GM19455 (cell line): ENCODE measurements at regions not wholly inside any gene's neighbourhood (a gene's known extent, or its start where the extent isn't known, plus 50 kb on each side); places are given as distances from the start of the nearest gene placed in this dataset.

Experiments
- ATAC-seq: cut with Tn5 transposase; IDR thresholded peaks from one replicate; pipeline ENCODE4 v1.9.1; 2021; ENCODE audit not compliant: unreplicated experiment

DNA sequence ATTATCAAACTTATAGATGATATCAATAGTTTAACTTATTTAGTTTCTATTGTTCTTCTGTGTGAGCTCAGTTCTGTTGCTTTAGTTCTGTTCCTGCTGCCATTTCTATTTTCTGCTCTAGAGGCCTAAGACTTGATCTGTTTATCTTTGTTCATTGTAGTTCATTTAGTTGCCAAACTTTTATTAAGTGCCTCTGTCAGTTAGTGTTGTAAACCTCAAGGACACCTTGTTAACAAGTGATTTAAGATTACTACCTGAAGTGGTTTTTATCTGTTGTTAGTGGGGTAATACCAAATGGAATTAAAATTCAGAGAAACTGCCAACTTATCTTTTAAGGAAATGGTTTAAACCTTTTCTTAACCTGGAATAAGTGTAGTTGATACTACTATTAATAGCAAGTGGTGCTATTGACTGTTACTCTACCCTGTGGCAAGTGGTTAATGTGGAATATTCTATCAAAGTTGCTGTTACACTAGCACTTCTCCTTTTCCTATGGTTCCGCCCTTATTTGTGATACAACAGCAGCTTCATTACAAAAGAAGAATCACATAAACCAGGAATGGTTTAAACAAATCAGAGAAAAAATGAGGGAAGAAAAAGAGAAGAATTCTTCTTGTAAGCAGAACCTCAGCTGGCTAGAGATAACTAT is 500.6 kb upstream of the GOLIM4 start:
- ATAC-seq = no peak

GRCh38 chr3:168591587-168591986 is 495.9 kb upstream of the GOLIM4 start:
- no peak for ATAC-seq

DNA sequence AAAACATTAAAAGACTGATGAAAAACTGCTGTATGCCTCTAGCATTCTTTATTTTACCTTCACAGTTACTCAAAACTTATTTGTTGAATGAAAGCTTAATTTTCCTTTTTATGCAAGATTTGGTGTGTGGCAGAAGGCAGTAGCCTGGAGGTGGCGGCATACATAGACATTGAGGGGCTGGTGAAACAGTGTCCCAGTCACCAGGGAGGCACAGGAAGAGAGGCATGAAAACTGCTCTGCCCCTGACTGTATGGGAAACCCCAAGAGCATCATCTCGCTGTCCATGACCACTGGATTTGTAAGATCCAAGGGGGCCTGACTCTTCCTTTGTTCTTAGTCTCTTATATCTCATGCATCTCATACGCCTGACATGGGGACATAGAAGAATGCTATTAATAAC is 493.7 kb upstream of the GOLIM4 start:
- ATAC-seq = no peak

GRCh38 chr3:168585544-168585943 is 489.8 kb upstream of the GOLIM4 start:
- no peak for ATAC-seq

DNA sequence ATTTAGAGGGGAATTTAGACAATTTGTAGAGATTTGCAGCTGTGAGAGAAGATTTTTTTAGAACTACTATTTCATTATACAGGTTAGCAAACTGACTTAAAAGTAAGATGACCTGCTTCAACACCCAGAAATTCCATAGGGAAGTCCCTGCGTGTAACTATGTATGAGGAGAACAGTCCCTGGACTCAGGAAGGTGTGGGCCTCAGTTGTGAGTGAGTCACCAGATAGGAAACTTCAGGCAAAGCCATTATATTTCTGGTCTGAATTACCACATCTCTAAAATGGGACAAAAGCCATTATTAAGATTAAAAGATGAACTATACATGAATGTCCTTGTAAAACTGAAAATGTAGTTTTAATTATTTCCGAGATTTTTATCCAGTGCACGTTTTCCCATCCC is 488.3 kb upstream of the GOLIM4 start:
- no peak for ATAC-seq

GRCh38 chr3:168582503-168582902 is 486.8 kb upstream of the GOLIM4 start:
- no peak for ATAC-seq

DNA sequence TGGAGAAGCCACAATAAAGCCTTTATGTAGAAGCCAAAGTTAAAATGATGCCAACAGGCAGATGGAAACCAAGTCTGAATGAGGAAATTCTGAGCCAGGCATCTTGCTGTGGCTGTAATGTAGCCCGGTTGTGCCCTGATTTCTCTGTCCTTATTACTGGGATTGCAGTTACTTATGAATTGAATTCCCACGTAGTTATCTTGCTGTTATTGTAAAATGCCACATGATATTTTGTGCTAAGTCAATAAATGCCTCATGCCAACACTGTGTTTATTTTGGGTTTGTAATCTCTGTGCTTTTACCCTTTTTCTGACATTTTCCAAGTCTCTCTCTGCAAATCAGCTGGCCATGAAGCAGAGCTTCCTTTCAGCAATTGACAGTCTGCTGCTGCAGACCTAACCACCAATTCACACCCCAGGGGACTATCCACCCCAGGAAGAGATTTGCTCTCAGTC is 486.1 kb upstream of the GOLIM4 start:
- no peak for ATAC-seq

- ATAC-seq = no peak
Measured at GRCh38 chr3:168579010-168579409, 483.3 kb upstream of the GOLIM4 start.

- ATAC-seq = no peak
Measured at GRCh38 chr3:168575750-168576149, 480.0 kb upstream of the GOLIM4 start.

DNA sequence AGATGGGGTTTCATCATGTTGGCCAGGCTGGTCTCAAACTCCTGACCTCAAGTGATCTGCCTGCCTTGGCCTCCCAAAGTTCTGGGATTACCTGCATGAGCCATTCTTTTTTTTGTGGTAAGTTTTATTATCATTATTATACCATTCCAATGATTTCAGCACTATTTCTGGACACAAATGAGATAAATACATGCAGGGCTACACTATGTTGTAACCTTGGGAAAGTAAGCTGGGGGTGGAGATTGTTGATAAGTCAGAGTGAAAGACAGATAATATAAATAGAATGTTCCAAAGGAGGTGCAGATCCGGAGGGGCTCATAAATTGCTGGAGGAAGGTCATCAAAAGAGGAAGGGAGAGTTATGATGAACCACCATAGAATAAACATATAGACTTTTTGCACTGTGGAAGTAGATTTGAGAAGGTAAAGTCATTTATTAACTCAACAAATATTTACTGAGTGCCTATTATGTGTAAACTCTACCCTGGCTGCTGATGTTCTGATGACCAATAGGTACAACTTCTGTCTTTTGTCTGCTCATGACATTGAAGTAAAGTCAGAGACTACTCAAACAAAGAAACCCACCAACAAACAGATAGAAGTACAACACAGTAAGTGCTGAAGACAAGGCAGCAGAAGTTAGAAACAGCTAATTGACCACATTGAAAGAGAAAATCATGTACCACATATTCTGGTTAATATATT is 478.9 kb upstream of the GOLIM4 start:
- ATAC-seq = no peak

DNA sequence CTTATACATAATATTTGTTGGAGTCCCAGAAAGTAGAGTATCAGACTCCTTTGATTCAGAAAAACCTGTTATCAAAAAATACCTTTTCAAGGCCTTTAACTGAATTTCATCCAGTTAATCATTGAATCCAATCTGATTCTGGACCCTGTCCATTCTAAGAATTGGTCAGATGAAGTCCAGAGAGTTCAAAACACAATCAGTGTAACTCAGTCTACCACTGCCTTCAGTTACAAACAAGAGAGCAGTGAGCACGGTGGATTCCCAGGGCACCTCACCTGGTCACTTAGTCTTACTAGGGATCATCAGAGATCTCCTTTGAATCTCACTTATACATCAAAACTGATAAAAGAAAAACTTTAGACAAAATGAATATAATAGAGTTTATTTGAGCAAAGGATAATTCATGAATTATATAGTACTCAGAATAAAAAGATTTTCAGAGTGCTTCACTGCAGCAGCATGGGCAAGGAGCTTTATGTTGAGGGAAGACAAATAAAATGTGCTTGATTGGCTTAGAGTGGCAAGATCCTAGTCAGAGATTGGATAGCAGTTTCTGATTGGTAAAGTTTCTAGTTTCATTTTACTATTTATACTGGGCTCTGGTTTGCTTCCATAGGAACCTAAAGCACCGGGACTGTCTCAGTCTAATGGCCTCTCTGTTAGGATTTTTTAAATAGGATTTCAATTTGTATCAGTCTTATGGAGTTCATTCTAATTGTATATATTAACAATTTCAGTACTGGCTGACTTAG is 474.9 kb upstream of the GOLIM4 start:
- no peak for ATAC-seq

- no peak for ATAC-seq
Measured at GRCh38 chr3:168558728-168559411, 463.1 kb upstream of the GOLIM4 start.

GRCh38 chr3:168552251-168552650 is 456.5 kb upstream of the GOLIM4 start:
- no peak for ATAC-seq

GRCh38 chr3:168548719-168549118 is 453.0 kb upstream of the GOLIM4 start:
- ATAC-seq = no peak

DNA sequence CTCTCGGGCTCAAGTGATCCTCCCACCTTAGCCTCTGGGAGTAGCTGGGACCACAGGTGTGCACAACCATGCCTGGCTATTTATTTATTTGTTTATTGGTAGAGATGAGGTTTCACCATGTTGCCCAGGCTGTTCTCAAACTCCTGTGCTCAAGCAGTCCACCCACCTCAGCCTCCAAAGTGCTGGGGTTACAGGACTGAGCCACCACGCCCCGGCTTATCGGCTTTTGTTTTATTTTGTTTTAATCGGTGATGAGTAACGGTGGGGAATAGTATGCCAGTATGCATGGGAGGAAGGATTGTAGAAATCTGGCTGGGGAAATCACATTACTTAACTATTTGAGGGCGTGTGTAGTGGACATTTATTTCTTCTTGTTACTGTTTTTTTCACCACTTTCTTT is 451.0 kb upstream of the GOLIM4 start:
- ATAC-seq = no peak

DNA sequence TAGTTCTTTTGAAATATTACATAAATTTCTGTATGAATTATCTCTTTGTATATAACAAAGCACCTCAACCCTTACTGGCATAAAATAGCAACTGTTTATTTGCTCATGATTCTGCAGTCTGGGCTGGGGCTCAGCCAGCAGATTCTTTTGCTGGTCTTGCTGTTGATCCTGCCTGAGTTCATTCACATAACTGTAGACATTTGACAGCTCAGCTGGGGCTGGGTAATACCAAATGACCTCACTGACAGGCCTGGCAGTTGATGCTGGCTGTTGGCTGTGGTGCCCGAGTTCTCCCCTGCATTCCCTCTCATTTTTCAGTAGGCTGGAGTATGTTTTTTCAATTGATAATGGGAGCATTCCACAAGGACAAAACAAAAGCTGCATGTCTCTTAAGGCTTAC is 449.9 kb upstream of the GOLIM4 start:
- ATAC-seq = no peak

DNA sequence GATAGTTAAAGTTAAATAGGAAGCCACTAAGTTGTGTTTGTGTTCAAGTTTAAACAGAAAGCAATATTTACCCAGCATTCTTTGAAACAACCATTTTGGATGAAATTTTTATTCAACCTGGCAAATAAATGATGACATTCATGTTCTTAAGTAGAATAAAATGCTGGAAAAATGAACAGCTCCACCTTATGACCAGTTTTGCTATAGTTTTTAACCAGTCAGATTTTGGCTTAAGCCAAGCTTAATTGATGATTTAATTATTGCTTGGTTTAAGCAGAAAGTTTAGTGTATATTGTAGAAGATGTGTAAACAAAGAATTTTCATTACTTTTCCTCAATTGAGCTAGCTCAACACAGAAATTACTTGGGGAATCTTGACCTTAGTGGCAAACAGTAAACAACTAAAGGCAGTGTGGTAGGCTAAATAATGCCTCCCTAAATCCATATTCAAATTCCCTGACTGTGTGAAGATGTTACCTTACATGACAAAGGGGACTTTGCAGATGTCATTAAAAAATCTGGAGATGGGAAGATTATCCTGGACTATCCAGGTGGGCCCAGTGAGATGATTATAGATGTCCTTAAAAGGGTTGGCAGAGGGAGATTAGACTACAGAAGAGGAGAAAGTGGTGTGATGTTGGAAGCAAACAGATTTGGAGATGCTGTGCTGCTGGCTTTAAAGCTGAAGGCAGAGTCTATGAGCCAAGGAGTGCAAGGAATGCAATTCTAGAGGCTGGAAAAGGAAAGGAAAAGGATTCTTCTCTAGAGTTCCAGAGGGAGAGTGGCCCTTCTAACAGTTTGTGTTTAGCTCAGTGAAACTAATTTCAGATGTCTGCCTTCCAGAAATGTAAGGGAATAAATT is 448.6 kb upstream of the GOLIM4 start:
- ATAC-seq = no peak

GRCh38 chr3:168540726-168541125 is 445.0 kb upstream of the GOLIM4 start:
- no peak for ATAC-seq

GRCh38 chr3:168539909-168540308 is 444.2 kb upstream of the GOLIM4 start:
- no peak for ATAC-seq

DNA sequence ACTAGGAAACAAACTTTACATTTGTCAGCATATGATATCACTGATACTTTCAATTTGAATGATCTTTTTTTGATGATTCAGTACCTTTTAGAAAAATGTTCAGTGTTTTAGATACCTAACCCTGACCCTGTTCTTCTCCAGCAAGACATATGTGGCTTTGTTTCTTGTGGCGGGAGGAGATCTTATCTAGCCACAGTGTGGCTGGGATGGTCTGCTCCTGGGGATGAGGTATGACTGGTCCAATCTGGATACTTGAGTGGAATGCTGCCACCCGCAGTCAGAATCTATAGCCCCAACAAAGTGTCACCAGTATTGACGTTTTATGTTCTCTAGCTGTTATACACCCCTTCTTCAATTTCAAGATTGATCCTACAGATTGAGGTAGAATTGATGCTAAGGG is 439.0 kb upstream of the GOLIM4 start:
- ATAC-seq = no peak

DNA sequence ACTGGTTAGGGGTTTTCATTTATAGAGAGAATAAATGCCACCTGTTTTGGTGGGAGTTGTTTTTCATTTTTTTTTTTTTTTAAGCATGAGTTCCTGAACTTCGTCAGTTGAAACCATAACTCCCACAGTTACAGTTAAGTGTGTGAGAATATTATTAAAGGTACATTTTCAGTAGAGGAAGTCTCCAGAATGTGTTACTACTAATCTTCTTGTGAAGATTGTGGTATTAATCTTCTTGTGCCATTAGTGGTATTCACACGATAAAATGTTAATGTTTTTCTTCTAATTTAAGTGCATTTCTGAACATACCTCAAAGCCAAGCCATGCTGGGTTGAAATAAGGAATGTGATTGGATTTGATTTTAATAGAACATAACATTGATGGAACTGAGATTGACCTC is 437.9 kb upstream of the GOLIM4 start:
- no peak for ATAC-seq
